OCI-LY3 (cell line): ENCODE measurements at regions not wholly inside any gene's neighbourhood (a gene's known extent, or its start where the extent isn't known, plus 50 kb on each side); places are given as distances from the start of the nearest gene placed in this dataset.

ENCODE experiments used
- H2AFZ ChIP-seq: fragments of 200-600, 300-600 bp; shearing (Covaris generic); 2 replicates; pipeline ENCODE4 v1.6.0; 2014; ENCODE audit warnings: antibody characterized with exemption, low read depth, low read length
- H3K27ac ChIP-seq: fragments of 200-600, 300-600 bp; sonication (generic); 2 replicates; pipeline ENCODE4 v1.5.1; 2014; ENCODE audit warnings: mild to moderate bottlenecking, low read length, moderate library complexity, mixed read lengths
- H3K27me3 ChIP-seq: fragments of 200-600, 300-600 bp; sonication (generic); 2 replicates; pipeline ENCODE4 v1.6.1; 2014; ENCODE audit warnings: low read depth, low read length, mixed read lengths
- H3K36me3 ChIP-seq: fragments of 200-600, 300-600 bp; sonication (generic); replicated peaks from 2 replicates; pipeline ENCODE3; 2014; ENCODE audit warnings: low read depth, low read length, mixed read lengths
- H3K4me1 ChIP-seq: fragments of 300-600, 200-600 bp; sonication (generic); 2 replicates; pipeline ENCODE4 v1.6.1; 2014; ENCODE audit warnings: low read length, mixed read lengths
- H3K4me2 ChIP-seq: fragments of 200-600, 300-600 bp; sonication (generic); 2 replicates; pipeline ENCODE4 v1.6.1; 2014; ENCODE audit warnings: low read length, mixed read lengths
- H3K4me3 ChIP-seq: fragments of 300-600, 200-600 bp; sonication (generic); 2 replicates; pipeline ENCODE4 v1.5.1; 2014; ENCODE audit warnings: antibody characterized with exemption, mild to moderate bottlenecking, low read length, moderate library complexity
- H3K79me2 ChIP-seq: fragments of 300-600, 200-600 bp; shearing (Covaris generic); 2 replicates; pipeline ENCODE4 v1.6.1; 2014; ENCODE audit warnings: mild to moderate bottlenecking, low read length, mixed read lengths
- H3K9ac ChIP-seq: fragments of 300-600, 200-600 bp; shearing (Covaris generic); 2 replicates; pipeline ENCODE4 v1.6.0; 2014; ENCODE audit warnings: mild to moderate bottlenecking, low read length, moderate library complexity
- H3K9me3 ChIP-seq: fragments of 200-600, 300-600 bp; shearing (Covaris generic); 2 replicates; pipeline ENCODE4 v1.6.1; 2014; ENCODE audit warnings: low read length, mixed read lengths; ENCODE audit not compliant: insufficient read depth
- H4K20me1 ChIP-seq: fragments of 200-600, 300-600 bp; sonication (generic); 2 replicates; pipeline ENCODE4 v1.6.1; 2016; ENCODE audit warnings: low read length, mixed read lengths; ENCODE audit not compliant: insufficient read depth
- CTCF ChIP-seq: fragments of 200-600, 300-600 bp; sonication (generic); IDR thresholded peaks from 2 replicates; pipeline ENCODE4 v1.5.1; 2014; ENCODE audit warnings: antibody characterized with exemption, low read length, low read depth
- EZH2phosphoT487 ChIP-seq: fragments of 200-600 bp; shearing (Covaris generic); IDR thresholded peaks from 2 replicates; pipeline ENCODE4 v1.6.1; 2018; ENCODE audit warnings: antibody characterized with exemption, mixed run types, low read depth

- no peaks in the 10 kb centered on the region for H3K79me2 ChIP-seq
- H3K4me3 ChIP-seq = no peak overlapping the region
- H3K36me3 ChIP-seq = no peaks in the 10 kb centered on the region
- H3K27ac ChIP-seq = no peak overlapping the region
- no peaks in the 10 kb centered on the region for H3K9me3 ChIP-seq
- H3K27me3 ChIP-seq = no peaks in the 10 kb centered on the region
- 0 out of 2 replicates have a peak overlapping the region, but pooled peaks have one; percentile 46 for H2AFZ ChIP-seq
- no peak for TF ChIP-seq EZH2phosphoT487
- no peak for TF ChIP-seq CTCF
- H3K4me1 ChIP-seq = no peaks in the 10 kb centered on the region
- H4K20me1 ChIP-seq = no peaks in the 10 kb centered on the region
- H3K9ac ChIP-seq = no peak overlapping the region
- no peak overlapping the region for H3K4me2 ChIP-seq
These were observed 109.0 kb upstream of the GATA6 start for GRCh38 chr18:22060361-22060760.

- H3K4me1 ChIP-seq = no peaks in the 10 kb centered on the region
- H2AFZ ChIP-seq = no peak overlapping the region
- no peaks in the 10 kb centered on the region for H3K79me2 ChIP-seq
- no peaks in the 10 kb centered on the region for H3K36me3 ChIP-seq
- no peaks in the 10 kb centered on the region for H3K27me3 ChIP-seq
- no peaks in the 10 kb centered on the region for H4K20me1 ChIP-seq
- H3K4me2 ChIP-seq = no peak overlapping the region
- TF ChIP-seq EZH2phosphoT487 = no peak
- no peak for TF ChIP-seq CTCF
- no peak overlapping the region for H3K9ac ChIP-seq
- no peak overlapping the region for H3K27ac ChIP-seq
- H3K9me3 ChIP-seq = no peaks in the 10 kb centered on the region
- H3K4me3 ChIP-seq = no peak overlapping the region
These were observed 106.3 kb upstream of the GATA6 start for GRCh38 chr18:22063102-22063501.

- no peak overlapping the region for H2AFZ ChIP-seq
- H3K4me1 ChIP-seq = no peaks in the 10 kb centered on the region
- H3K36me3 ChIP-seq = no peaks in the 10 kb centered on the region
- no peaks in the 10 kb centered on the region for H3K9me3 ChIP-seq
- no peak overlapping the region for H3K27ac ChIP-seq
- no peaks in the 10 kb centered on the region for H3K27me3 ChIP-seq
- H3K79me2 ChIP-seq = no peaks in the 10 kb centered on the region
- no peaks in the 10 kb centered on the region for H4K20me1 ChIP-seq
- H3K9ac ChIP-seq = no peak overlapping the region
- no peak overlapping the region for H3K4me3 ChIP-seq
- TF ChIP-seq EZH2phosphoT487 = no peak
- TF ChIP-seq CTCF = no peak
- no peak overlapping the region for H3K4me2 ChIP-seq
These were observed 105.7 kb upstream of the GATA6 start for GRCh38 chr18:22063672-22064071.

GRCh38 chr18:22064581-22064980 is 104.8 kb upstream of the GATA6 start:
- no peaks in the 10 kb centered on the region for H3K27me3 ChIP-seq
- H3K9me3 ChIP-seq = no peaks in the 10 kb centered on the region
- no peaks in the 10 kb centered on the region for H3K79me2 ChIP-seq
- TF ChIP-seq EZH2phosphoT487 (no peak), CTCF (no peak)
- no peaks in the 10 kb centered on the region for H3K4me1 ChIP-seq
- no peaks in the 10 kb centered on the region for H4K20me1 ChIP-seq
- H3K27ac ChIP-seq = no peak overlapping the region
- H3K36me3 ChIP-seq = no peaks in the 10 kb centered on the region
- no peak overlapping the region for H3K9ac ChIP-seq
- H3K4me3 ChIP-seq = no peak overlapping the region
- H2AFZ ChIP-seq = no peak overlapping the region
- H3K4me2 ChIP-seq = no peak overlapping the region
